PC-3 (cell line): ENCODE measurements at regions not wholly inside any gene's neighbourhood (a gene's known extent, or its start where the extent isn't known, plus 50 kb on each side); places are given as distances from the start of the nearest gene placed in this dataset.

Experiments
- ATAC-seq: fragments of 200-7000 bp; cut with Tn5 transposase; 2 replicates; pipeline ENCODE4 v1.9.1; 2020; ENCODE audit warnings: mild to moderate bottlenecking, moderate library complexity
- BruUV-seq: library from RNA; stranded (reverse); fragments of 400-500 nt; replicated peaks from 2 replicates; lab custom pipeline; 2021; lab: Mats Ljungman, UMichigan
- CTCF ChIA-PET: fragments of 300-600 bp; sonication (Branson Sonifier 250); formaldehyde crosslinking; loops from one replicate; lab custom pipeline; 2022; ENCODE audit warnings: antibody characterized with exemption; lab: Charles Lee
- POLR2A ChIA-PET: fragments of 300-600 bp; sonication (Branson Sonifier 250); formaldehyde crosslinking; loops from one replicate; lab custom pipeline; 2022; ENCODE audit warnings: antibody characterized with exemption; ENCODE audit not compliant: unreplicated experiment; lab: Charles Lee
- DNase-seq: peaks from one replicate; pipeline ENCODE4 v3.0.0-alpha.2; 2015
- H2AFZ ChIP-seq: fragments of 300-600 bp; sonication (generic); 2 replicates; pipeline ENCODE4 v1.6.0; 2016; ENCODE audit warnings: antibody characterized with exemption, low read length
- H3F3A ChIP-seq: fragments of 300-600 bp; sonication (generic); one replicate; pipeline ENCODE4 v1.6.0; 2017; ENCODE audit warnings: antibody characterized with exemption, low read length, control low read depth, mild to moderate bottlenecking; ENCODE audit not compliant: unreplicated experiment
- H3K27ac ChIP-seq: fragments of 300-600 bp; sonication (generic); 2 replicates; pipeline ENCODE4 v1.5.1; 2016; ENCODE audit warnings: mild to moderate bottlenecking, low read length
- H3K27me3 ChIP-seq: fragments of 300-600 bp; sonication (generic); 2 replicates; pipeline ENCODE4 v1.6.1; 2016; ENCODE audit warnings: low read length, mixed read lengths
- H3K36me3 ChIP-seq: fragments of 300-600 bp; sonication (generic); 2 replicates; pipeline ENCODE4 v1.6.1; 2016; ENCODE audit warnings: low read depth, mixed run types, low read length, mixed read lengths
- H3K4me1 ChIP-seq: fragments of 300-600 bp; sonication (generic); 2 replicates; pipeline ENCODE4 v1.5.1; 2016; ENCODE audit warnings: low read length; ENCODE audit not compliant: insufficient read depth
- H3K4me2 ChIP-seq: fragments of 300-600 bp; sonication (generic); 2 replicates; pipeline ENCODE4 v1.6.0; 2016; ENCODE audit warnings: low read length
- H3K4me3 ChIP-seq: fragments of 300-600 bp; sonication (generic); 2 replicates; pipeline ENCODE4 v1.5.1; 2016; ENCODE audit warnings: mild to moderate bottlenecking, low read length, mixed read lengths
- H3K79me2 ChIP-seq: fragments of 300-600 bp; sonication (generic); 2 replicates; pipeline ENCODE4 v1.6.1; 2017; ENCODE audit warnings: low read length, mixed read lengths
- H3K9ac ChIP-seq: fragments of 300-600 bp; sonication (generic); 2 replicates; pipeline ENCODE4 v1.6.0; 2016; ENCODE audit warnings: mild to moderate bottlenecking, low read length
- H3K9me2 ChIP-seq: fragments of 300-600 bp; sonication (generic); replicated peaks from 2 replicates; pipeline ENCODE4 v1.6.1; 2016; ENCODE audit warnings: mixed run types, low read length, mixed read lengths
- H3K9me3 ChIP-seq: fragments of 300-600 bp; sonication (generic); 2 replicates; pipeline ENCODE4 v1.6.1; 2016; ENCODE audit warnings: low read length, mixed read lengths
- H4K20me1 ChIP-seq: fragments of 300-600 bp; sonication (generic); 2 replicates; pipeline ENCODE4 v1.6.1; 2016; ENCODE audit warnings: low read length, mixed read lengths
- CTCF ChIP-seq: fragments of 300-600 bp; sonication (generic); conservative IDR thresholded peaks from 2 replicates; pipeline ENCODE4 v1.5.1; 2017; ENCODE audit warnings: antibody characterized with exemption, low read depth, mild to moderate bottlenecking, low read length
- EZH2 ChIP-seq: fragments of 300-600 bp; sonication (generic); IDR thresholded peaks from one replicate; pipeline ENCODE4 v1.6.1; 2017; ENCODE audit warnings: antibody characterized with exemption, mild to moderate bottlenecking, low read length; ENCODE audit not compliant: unreplicated experiment
- EZH2phosphoT487 ChIP-seq: fragments of 300-600 bp; sonication (generic); IDR thresholded peaks from 2 replicates; pipeline ENCODE4 v1.6.1; 2018; ENCODE audit warnings: mild to moderate bottlenecking, antibody characterized with exemption, low read length, borderline replicate concordance
- intact Hi-C: fragments of 100-400 bp; cut with micrococcal nuclease; formaldehyde crosslinking; loops from 2 replicates; pipeline ENCODE4 v1.9.0; 2023

DNA sequence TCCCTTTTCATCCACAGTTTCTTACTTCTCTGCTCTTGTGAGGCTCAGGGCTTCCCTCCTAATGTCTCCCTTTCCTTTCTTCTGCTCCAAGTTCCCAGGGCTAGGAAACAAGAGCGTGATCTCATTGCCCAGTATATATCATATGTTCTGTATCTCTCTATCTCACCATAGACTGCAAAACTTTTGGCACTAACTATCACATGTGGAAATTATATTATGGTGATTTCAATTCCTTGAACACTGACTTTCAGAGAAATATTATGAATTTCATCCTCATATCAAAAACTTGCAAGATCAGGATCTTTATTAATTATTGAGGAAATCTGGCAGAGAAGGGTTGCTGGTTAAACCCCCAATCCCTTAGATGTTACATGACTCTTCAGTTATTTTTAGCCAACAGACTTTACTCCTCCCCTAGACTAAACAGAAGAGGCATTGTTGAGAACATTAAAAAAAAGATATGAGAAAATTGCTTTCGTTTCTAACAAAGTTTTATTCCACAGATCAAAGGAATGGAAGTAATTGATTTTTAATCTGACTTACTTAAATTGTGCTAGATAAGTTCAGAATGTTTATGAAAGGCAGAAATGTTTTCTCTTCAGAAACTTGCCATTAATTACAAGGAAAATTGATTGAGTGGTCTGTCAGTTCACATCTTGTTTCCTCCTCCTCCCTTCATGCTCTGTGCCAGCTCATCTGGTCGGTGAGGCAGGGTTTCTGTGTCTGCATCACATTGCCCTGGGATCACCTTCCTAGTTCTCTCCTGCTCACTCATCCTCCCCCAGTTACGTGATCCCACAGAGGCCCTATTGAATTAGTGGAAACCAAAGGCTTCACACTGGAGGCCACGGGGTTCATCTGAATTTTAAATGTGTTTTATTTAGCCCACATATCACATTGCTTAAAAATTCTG, 378.5 kb downstream of the LMO7 start:
- Histone ChIP-seq H3K27me3 (no peaks in the 10 kb centered on the region), H2AFZ (no peak overlapping the region), H3K9me2 (no peaks in the 10 kb centered on the region), H3K4me1 (peaks cover 48% of the 10 kb centered on the region), H3K9me3 (no peaks in the 10 kb centered on the region), H3K9ac (no peak overlapping the region), H3F3A (no peaks in the 10 kb centered on the region), H3K4me2 (peak overlapping the region; percentile 27; the same call in 1 of the 2 replicates), H4K20me1 (no peaks in the 10 kb centered on the region), H3K4me3 (no peak overlapping the region), H3K27ac (0 out of 2 replicates have a peak overlapping the region, but pooled peaks have one; percentile 16), H3K79me2 (no peaks in the 10 kb centered on the region), H3K36me3 (no peaks in the 10 kb centered on the region)
- ChIA-PET POLR2A (no interaction called here), CTCF (no interaction called here)
- ATAC-seq (no peak), DNase-seq (peak; percentile 30)
- no peak for TF ChIP-seq CTCF
- TF ChIP-seq EZH2: no peak
- no peak for TF ChIP-seq EZH2phosphoT487
- intact Hi-C loops: loop anchor here (5.0 to 10.0 kb wide), 3 partner anchors 320 to 890 kb away; no protein-coding TSS in a partner anchor
- no TSS peak for BruUV-seq

DNA sequence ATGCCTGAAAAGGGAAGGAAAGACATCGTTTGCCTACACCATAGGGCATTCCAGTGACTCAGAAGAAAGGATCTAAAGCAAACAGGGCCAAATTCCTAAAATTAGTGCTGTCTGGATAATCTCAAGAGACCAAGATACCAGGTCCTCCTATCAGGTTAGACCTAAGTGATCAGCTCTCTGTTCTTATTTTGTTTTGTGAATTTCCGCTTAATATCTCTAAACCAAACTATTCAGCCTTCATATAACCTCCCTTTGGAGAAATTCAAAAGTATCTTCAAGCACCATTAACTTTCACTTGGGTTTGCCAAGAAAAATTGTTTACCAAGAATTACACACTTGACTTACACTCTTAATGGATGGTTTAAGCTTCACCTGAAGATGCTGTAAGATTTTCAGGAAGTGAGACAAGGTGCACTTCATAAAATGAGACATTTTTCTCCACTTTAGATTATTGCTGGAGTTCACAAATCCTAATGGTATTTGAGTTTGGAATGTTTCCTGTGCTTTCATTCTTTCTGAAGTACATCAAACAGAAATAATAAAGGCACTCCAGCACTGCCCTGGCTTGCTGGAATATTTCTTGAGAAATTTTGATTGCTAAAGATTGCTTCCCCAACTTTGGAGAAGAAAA, 376.1 kb downstream of the LMO7 start:
- DNase-seq (peak; percentile 71), ATAC-seq (peak; percentile 60)
- Histone ChIP-seq H3K4me2 (peak overlapping the region; percentile 49; the same call in 1 of the 2 replicates), H3F3A (no peaks in the 10 kb centered on the region), H3K4me3 (no peak overlapping the region), H2AFZ (peak overlapping the region; percentile 44; the same call in 1 of the 2 replicates), H3K9me2 (no peaks in the 10 kb centered on the region), H3K27me3 (no peaks in the 10 kb centered on the region), H3K79me2 (no peaks in the 10 kb centered on the region), H3K9me3 (no peaks in the 10 kb centered on the region), H4K20me1 (no peaks in the 10 kb centered on the region), H3K27ac (peak overlapping the region; percentile 29), H3K4me1 (peaks cover 40% of the 10 kb centered on the region), H3K9ac (no peak overlapping the region), H3K36me3 (no peaks in the 10 kb centered on the region)
- TF ChIP-seq CTCF (no peak), EZH2 (no peak), EZH2phosphoT487 (no peak)
- ChIA-PET CTCF (no interaction called here), POLR2A (no interaction called here)
- no TSS peak for BruUV-seq
- intact Hi-C loops: loop anchor here (10.0 kb wide), 2 partner anchors 317 to 893 kb away; no protein-coding TSS in a partner anchor
